CD14-positive monocyte (primary cell): ENCODE measurements at regions not wholly inside any gene's neighbourhood (a gene's known extent, or its start where the extent isn't known, plus 50 kb on each side); places are given as distances from the start of the nearest gene placed in this dataset.

Experiments
- DNase-seq, 3 donors: peaks; one replicate each; pipeline ENCODE4 v3.0.0-alpha.2; 2011 to 2022
- H2AFZ ChIP-seq: 2 replicates; pipeline ENCODE4 v1.6.0; 2012; ENCODE audit warnings: mild to moderate bottlenecking, low read depth, low read length, inconsistent platforms; ENCODE audit not compliant: insufficient read depth, poor library complexity, severe bottlenecking
- H3K27ac ChIP-seq, 2 donors: 1 replicate in 1 of 2; 2 replicates in 1 of 2; pipeline ENCODE4 v1.5.1; 2012 to 2013; ENCODE audit warnings: low read length in 2 of 2, control low read depth in 1 of 2, inconsistent platforms in 1 of 2, low read depth in 1 of 2, mild to moderate bottlenecking in 1 of 2
- H3K27me3 ChIP-seq, 2 donors: one replicate each; pipeline versions ENCODE4 v1.6.0 to v1.6.1; 2011 to 2013; ENCODE audit warnings: low read length in 2 of 2; ENCODE audit not compliant: control insufficient read depth in 2 of 2, insufficient read depth in 2 of 2
- H3K36me3 ChIP-seq, 2 donors: replicated peaks in 1 of 2; 1 replicate in 1 of 2; 2 replicates in 1 of 2; pipeline versions ENCODE4 v1.5.1 to v1.6.1; 2012 to 2013; ENCODE audit warnings: low read length in 2 of 2, control low read depth in 1 of 2, inconsistent platforms in 1 of 2, mild to moderate bottlenecking in 1 of 2; ENCODE audit not compliant: insufficient read depth in 2 of 2, control insufficient read depth in 1 of 2
- H3K4me1 ChIP-seq, 2 donors: 1 replicate in 1 of 2; 2 replicates in 1 of 2; pipeline versions ENCODE4 v1.5.1 to v1.6.1; 2012 to 2013; ENCODE audit warnings: low read length in 2 of 2, control low read depth in 1 of 2, inconsistent platforms in 1 of 2, mild to moderate bottlenecking in 1 of 2, moderate library complexity in 1 of 2; ENCODE audit not compliant: insufficient read depth in 2 of 2, control insufficient read depth in 1 of 2
- H3K4me2 ChIP-seq: replicated peaks from 2 replicates; pipeline ENCODE3; 2012; ENCODE audit warnings: low read length, moderate library complexity, mild to moderate bottlenecking; ENCODE audit not compliant: poor library complexity, severe bottlenecking; ENCODE audit errors: extremely low read depth
- H3K4me3 ChIP-seq, 3 experiments: fragments of 200-600 bp in 1 of 3; sonication (generic) in 1 of 3; replicated peaks in 1 of 3; 1 replicate in 2 of 3; 2 replicates in 1 of 3; pipeline ENCODE4 v1.5.1; 2011 to 2013; ENCODE audit warnings: low read length in 3 of 3, mild to moderate bottlenecking in 3 of 3, control low read depth in 2 of 3, low read depth in 2 of 3, inconsistent platforms in 1 of 3, moderate library complexity in 1 of 3
- H3K79me2 ChIP-seq: 2 replicates; pipeline ENCODE4 v1.6.0; 2012; ENCODE audit warnings: mild to moderate bottlenecking, control low read depth, inconsistent platforms, low read length, moderate library complexity; ENCODE audit not compliant: insufficient read depth
- H3K9ac ChIP-seq: 2 replicates; pipeline ENCODE4 v1.6.0; 2017; ENCODE audit warnings: low read length, mild to moderate bottlenecking; ENCODE audit not compliant: insufficient read depth, poor library complexity, severe bottlenecking
- H3K9me3 ChIP-seq, 2 donors: replicated peaks in 1 of 2; 1 replicate in 1 of 2; 2 replicates in 1 of 2; pipeline versions ENCODE4 v1.5.1 to v1.6.1; 2012 to 2013; ENCODE audit warnings: low read length in 2 of 2, control low read depth in 1 of 2; ENCODE audit not compliant: control insufficient read depth in 1 of 2, insufficient read depth in 1 of 2
- H4K20me1 ChIP-seq: 2 replicates; pipeline ENCODE4 v1.6.0; 2012; ENCODE audit warnings: mild to moderate bottlenecking, low read length, control low read depth, moderate library complexity; ENCODE audit not compliant: insufficient read depth
- H3K27ac Mint-ChIP-seq, 7 donors: one replicate each; pipeline ENCODE4 v1.8.0; 2020; ENCODE audit warnings: mild to moderate bottlenecking in 7 of 7, mixed read lengths in 7 of 7, moderate library complexity in 6 of 7, inconsistent platforms in 2 of 7
- H3K27me3 Mint-ChIP-seq, 3 donors: one replicate each; pipeline ENCODE4 v1.8.0; 2021 to 2022; ENCODE audit warnings: low read depth in 3 of 3, mild to moderate bottlenecking in 3 of 3, mixed read lengths in 3 of 3, moderate library complexity in 3 of 3, inconsistent platforms in 1 of 3
- H3K36me3 Mint-ChIP-seq, 2 donors: one replicate each; pipeline ENCODE4 v1.8.0; 2020; ENCODE audit warnings: mixed read lengths in 2 of 2, inconsistent platforms in 1 of 2, mild to moderate bottlenecking in 1 of 2
- H3K4me1 Mint-ChIP-seq: one replicate; pipeline ENCODE4 v1.8.0; 2020; ENCODE audit warnings: mild to moderate bottlenecking, mixed read lengths
- H3K4me3 Mint-ChIP-seq, 2 donors: one replicate each; pipeline ENCODE4 v1.8.0; 2020; ENCODE audit warnings: mild to moderate bottlenecking in 2 of 2, mixed read lengths in 2 of 2, moderate library complexity in 1 of 2
- H3K9me3 Mint-ChIP-seq, 7 donors: one replicate each; pipeline ENCODE4 v1.8.0; 2020 to 2022; ENCODE audit warnings: mixed read lengths in 7 of 7, mild to moderate bottlenecking in 6 of 7, moderate library complexity in 6 of 7, inconsistent platforms in 2 of 7
- WGBS: methylation state at CpG from one replicate; pipeline ENCODE4 v1.1.5; 2013; ENCODE audit warnings: missing lambda C conversion rate; ENCODE audit not compliant: insufficient coverage; 5-methylcytosine and 5-hydroxymethylcytosine counted together
- intact Hi-C, 2 donors: fragments of 100-400 bp; cut with micrococcal nuclease; formaldehyde crosslinking; loops; one replicate each; pipeline versions ENCODE4 v1.15.0 to v1.15.1; 2023
- TF ChIP-seq, protein P1 (sequence below): fragments of 200-600 bp; IDR thresholded peaks from one replicate; pipeline ENCODE4 v1.8.0; 2022; ENCODE audit warnings: antibody characterized with exemption, mild to moderate bottlenecking

DNA sequence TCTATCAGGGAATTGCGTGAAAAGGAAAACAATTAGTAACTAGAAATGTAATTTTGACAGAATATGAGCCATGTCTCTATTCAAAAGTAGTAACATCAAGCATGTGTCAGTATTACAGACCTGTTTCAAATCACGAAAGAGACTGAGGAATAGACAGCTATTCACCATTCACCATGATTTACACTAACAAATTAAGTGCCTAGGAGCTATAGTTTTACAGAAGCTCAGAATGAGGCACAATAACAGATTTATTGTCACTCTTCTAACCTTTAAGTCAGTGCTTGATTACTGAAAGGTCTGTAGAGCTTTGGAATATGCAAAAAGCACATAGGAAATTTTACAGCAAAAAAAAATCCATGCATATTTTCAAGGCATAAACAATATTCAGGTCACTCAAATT, 208.2 kb downstream of the SLCO4C1 start:
- Histone ChIP-seq H3K4me1 (no peaks in the 10 kb centered on the region), H3K4me2 (no peak overlapping the region), H4K20me1 (no peaks in the 10 kb centered on the region), H3K79me2 (no peaks in the 10 kb centered on the region), H2AFZ (no peak overlapping the region), H3K4me3 (no peak overlapping the region), H3K9ac (no peak overlapping the region), H3K27me3 (no peaks in the 10 kb centered on the region), H3K36me3 (no peaks in the 10 kb centered on the region), H3K9me3 (peaks cover 0 to 4% of the 10 kb centered on the region in 2 donors), H3K27ac (no peak overlapping the region)
- Mint-ChIP-seq H3K27ac (no peak overlapping the region), H3K36me3 (no peaks in the 10 kb centered on the region), H3K9me3 (peaks cover 0 to 7% (median 2%) of the 10 kb centered on the region in 7 donors), H3K27me3 (peaks cover 0 to 3% (median 0%) of the 10 kb centered on the region in 3 donors), H3K4me3 (no peak overlapping the region), H3K4me1 (no peaks in the 10 kb centered on the region)
- intact Hi-C loops = no loop called here
- TF ChIP-seq, protein P1, sequence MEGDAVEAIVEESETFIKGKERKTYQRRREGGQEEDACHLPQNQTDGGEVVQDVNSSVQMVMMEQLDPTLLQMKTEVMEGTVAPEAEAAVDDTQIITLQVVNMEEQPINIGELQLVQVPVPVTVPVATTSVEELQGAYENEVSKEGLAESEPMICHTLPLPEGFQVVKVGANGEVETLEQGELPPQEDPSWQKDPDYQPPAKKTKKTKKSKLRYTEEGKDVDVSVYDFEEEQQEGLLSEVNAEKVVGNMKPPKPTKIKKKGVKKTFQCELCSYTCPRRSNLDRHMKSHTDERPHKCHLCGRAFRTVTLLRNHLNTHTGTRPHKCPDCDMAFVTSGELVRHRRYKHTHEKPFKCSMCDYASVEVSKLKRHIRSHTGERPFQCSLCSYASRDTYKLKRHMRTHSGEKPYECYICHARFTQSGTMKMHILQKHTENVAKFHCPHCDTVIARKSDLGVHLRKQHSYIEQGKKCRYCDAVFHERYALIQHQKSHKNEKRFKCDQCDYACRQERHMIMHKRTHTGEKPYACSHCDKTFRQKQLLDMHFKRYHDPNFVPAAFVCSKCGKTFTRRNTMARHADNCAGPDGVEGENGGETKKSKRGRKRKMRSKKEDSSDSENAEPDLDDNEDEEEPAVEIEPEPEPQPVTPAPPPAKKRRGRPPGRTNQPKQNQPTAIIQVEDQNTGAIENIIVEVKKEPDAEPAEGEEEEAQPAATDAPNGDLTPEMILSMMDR = no peak
- WGBS = no CpG with 5 or more reads among the region's 2 CpGs
- no peak for DNase-seq

GRCh38 chr5:102080288-102080687, 215.8 kb downstream of the SLCO4C1 start:
- TF ChIP-seq, protein P1 = no peak
- no peak overlapping the region for H3K4me2 ChIP-seq
- H2AFZ ChIP-seq = no peak overlapping the region
- WGBS = no CpG with 5 or more reads among the region's 1 CpG
- no peaks in the 10 kb centered on the region for H4K20me1 ChIP-seq
- H3K4me3 Mint-ChIP-seq = no peak overlapping the region
- no peaks in the 10 kb centered on the region for H3K4me1 Mint-ChIP-seq
- H3K27ac Mint-ChIP-seq = no peak overlapping the region
- H3K4me3 ChIP-seq = no peak overlapping the region
- no peaks in the 10 kb centered on the region for H3K27me3 ChIP-seq
- DNase-seq = no peak
- H3K27me3 Mint-ChIP-seq = no peaks in the 10 kb centered on the region
- H3K36me3 ChIP-seq = no peaks in the 10 kb centered on the region
- H3K4me1 ChIP-seq = no peaks in the 10 kb centered on the region
- H3K36me3 Mint-ChIP-seq = no peaks in the 10 kb centered on the region
- intact Hi-C loops = no loop called here
- no peak overlapping the region for H3K27ac ChIP-seq
- peaks cover 0 to 18% (median 11%) of the 10 kb centered on the region in 7 donors for H3K9me3 Mint-ChIP-seq
- H3K9ac ChIP-seq = no peak overlapping the region
- H3K79me2 ChIP-seq = no peaks in the 10 kb centered on the region
- peaks cover 0 to 8% of the 10 kb centered on the region in 2 donors for H3K9me3 ChIP-seq
